PC-3 (cell line): ENCODE measurements at regions not wholly inside any gene's neighbourhood (a gene's known extent, or its start where the extent isn't known, plus 50 kb on each side); places are given as distances from the start of the nearest gene placed in this dataset.

Experiments
- ATAC-seq: fragments of 200-7000 bp; cut with Tn5 transposase; 2 replicates; pipeline ENCODE4 v1.9.1; 2020; ENCODE audit warnings: mild to moderate bottlenecking, moderate library complexity
- BruUV-seq: library from RNA; stranded (reverse); fragments of 400-500 nt; replicated peaks from 2 replicates; lab custom pipeline; 2021; lab: Mats Ljungman, UMichigan
- CTCF ChIA-PET: fragments of 300-600 bp; sonication (Branson Sonifier 250); formaldehyde crosslinking; loops from one replicate; lab custom pipeline; 2022; ENCODE audit warnings: antibody characterized with exemption; lab: Charles Lee
- POLR2A ChIA-PET: fragments of 300-600 bp; sonication (Branson Sonifier 250); formaldehyde crosslinking; loops from one replicate; lab custom pipeline; 2022; ENCODE audit warnings: antibody characterized with exemption; ENCODE audit not compliant: unreplicated experiment; lab: Charles Lee
- DNase-seq: peaks from one replicate; pipeline ENCODE4 v3.0.0-alpha.2; 2015
- H2AFZ ChIP-seq: fragments of 300-600 bp; sonication (generic); 2 replicates; pipeline ENCODE4 v1.6.0; 2016; ENCODE audit warnings: antibody characterized with exemption, low read length
- H3F3A ChIP-seq: fragments of 300-600 bp; sonication (generic); one replicate; pipeline ENCODE4 v1.6.0; 2017; ENCODE audit warnings: antibody characterized with exemption, low read length, control low read depth, mild to moderate bottlenecking; ENCODE audit not compliant: unreplicated experiment
- H3K27ac ChIP-seq: fragments of 300-600 bp; sonication (generic); 2 replicates; pipeline ENCODE4 v1.5.1; 2016; ENCODE audit warnings: mild to moderate bottlenecking, low read length
- H3K27me3 ChIP-seq: fragments of 300-600 bp; sonication (generic); 2 replicates; pipeline ENCODE4 v1.6.1; 2016; ENCODE audit warnings: low read length, mixed read lengths
- H3K36me3 ChIP-seq: fragments of 300-600 bp; sonication (generic); 2 replicates; pipeline ENCODE4 v1.6.1; 2016; ENCODE audit warnings: low read depth, mixed run types, low read length, mixed read lengths
- H3K4me1 ChIP-seq: fragments of 300-600 bp; sonication (generic); 2 replicates; pipeline ENCODE4 v1.5.1; 2016; ENCODE audit warnings: low read length; ENCODE audit not compliant: insufficient read depth
- H3K4me2 ChIP-seq: fragments of 300-600 bp; sonication (generic); 2 replicates; pipeline ENCODE4 v1.6.0; 2016; ENCODE audit warnings: low read length
- H3K4me3 ChIP-seq: fragments of 300-600 bp; sonication (generic); 2 replicates; pipeline ENCODE4 v1.5.1; 2016; ENCODE audit warnings: mild to moderate bottlenecking, low read length, mixed read lengths
- H3K79me2 ChIP-seq: fragments of 300-600 bp; sonication (generic); 2 replicates; pipeline ENCODE4 v1.6.1; 2017; ENCODE audit warnings: low read length, mixed read lengths
- H3K9ac ChIP-seq: fragments of 300-600 bp; sonication (generic); 2 replicates; pipeline ENCODE4 v1.6.0; 2016; ENCODE audit warnings: mild to moderate bottlenecking, low read length
- H3K9me2 ChIP-seq: fragments of 300-600 bp; sonication (generic); replicated peaks from 2 replicates; pipeline ENCODE4 v1.6.1; 2016; ENCODE audit warnings: mixed run types, low read length, mixed read lengths
- H3K9me3 ChIP-seq: fragments of 300-600 bp; sonication (generic); 2 replicates; pipeline ENCODE4 v1.6.1; 2016; ENCODE audit warnings: low read length, mixed read lengths
- H4K20me1 ChIP-seq: fragments of 300-600 bp; sonication (generic); 2 replicates; pipeline ENCODE4 v1.6.1; 2016; ENCODE audit warnings: low read length, mixed read lengths
- CTCF ChIP-seq: fragments of 300-600 bp; sonication (generic); conservative IDR thresholded peaks from 2 replicates; pipeline ENCODE4 v1.5.1; 2017; ENCODE audit warnings: antibody characterized with exemption, low read depth, mild to moderate bottlenecking, low read length
- EZH2 ChIP-seq: fragments of 300-600 bp; sonication (generic); IDR thresholded peaks from one replicate; pipeline ENCODE4 v1.6.1; 2017; ENCODE audit warnings: antibody characterized with exemption, mild to moderate bottlenecking, low read length; ENCODE audit not compliant: unreplicated experiment
- EZH2phosphoT487 ChIP-seq: fragments of 300-600 bp; sonication (generic); IDR thresholded peaks from 2 replicates; pipeline ENCODE4 v1.6.1; 2018; ENCODE audit warnings: mild to moderate bottlenecking, antibody characterized with exemption, low read length, borderline replicate concordance
- intact Hi-C: fragments of 100-400 bp; cut with micrococcal nuclease; formaldehyde crosslinking; loops from 2 replicates; pipeline ENCODE4 v1.9.0; 2023

DNA sequence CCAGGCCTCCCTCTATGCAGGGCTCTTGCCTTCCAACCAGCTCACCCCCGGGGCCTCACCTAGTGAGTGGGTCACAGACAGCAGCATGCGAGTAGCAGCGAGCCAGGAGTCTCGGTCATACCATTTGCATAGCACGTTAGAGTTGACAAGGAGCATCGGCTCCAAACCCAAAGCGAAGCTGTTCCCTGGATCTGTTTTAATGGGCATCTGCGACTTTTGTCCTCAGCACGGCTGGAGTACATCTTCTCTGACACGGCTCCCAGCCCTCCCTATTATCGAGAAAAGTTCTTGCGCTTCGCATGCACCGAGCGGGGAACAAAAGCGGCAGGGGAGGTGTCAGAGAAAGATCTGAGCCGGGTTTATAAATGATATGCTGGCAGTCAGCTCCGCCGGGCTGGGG lies 253.3 kb downstream of the MAF start:
- Histone ChIP-seq H2AFZ (no peak overlapping the region), H3F3A (no peaks in the 10 kb centered on the region), H3K9ac (no peak overlapping the region), H3K4me2 (no peak overlapping the region), H3K27ac (no peak overlapping the region), H4K20me1 (no peaks in the 10 kb centered on the region), H3K4me1 (no peaks in the 10 kb centered on the region), H3K4me3 (no peak overlapping the region), H3K9me3 (no peaks in the 10 kb centered on the region), H3K27me3 (no peaks in the 10 kb centered on the region), H3K36me3 (no peaks in the 10 kb centered on the region), H3K79me2 (no peaks in the 10 kb centered on the region), H3K9me2 (no peaks in the 10 kb centered on the region)
- DNase-seq (no peak), ATAC-seq (no peak)
- BruUV-seq, result no TSS peak
- CTCF ChIA-PET, result no interaction called here
- intact Hi-C loops, result no loop called here
- no peak for TF ChIP-seq CTCF
- no peak for TF ChIP-seq EZH2phosphoT487
- TF ChIP-seq EZH2, result no peak
- POLR2A ChIA-PET, result no interaction called here

- no peaks in the 10 kb centered on the region for H3K27me3 ChIP-seq
- ChIA-PET CTCF (no interaction called here), POLR2A (no interaction called here)
- H3K27ac ChIP-seq, result no peak overlapping the region
- no peak overlapping the region for H3K4me3 ChIP-seq
- H4K20me1 ChIP-seq, result no peaks in the 10 kb centered on the region
- H3F3A ChIP-seq, result no peaks in the 10 kb centered on the region
- no peaks in the 10 kb centered on the region for H3K9me2 ChIP-seq
- H3K9me3 ChIP-seq, result no peaks in the 10 kb centered on the region
- H3K4me2 ChIP-seq, result no peak overlapping the region
- no peaks in the 10 kb centered on the region for H3K36me3 ChIP-seq
- BruUV-seq, result no TSS peak
- TF ChIP-seq EZH2phosphoT487 (no peak), CTCF (no peak), EZH2 (no peak)
- no peak overlapping the region for H3K9ac ChIP-seq
- no peaks in the 10 kb centered on the region for H3K79me2 ChIP-seq
- no peak for DNase-seq
- no peak for ATAC-seq
- no peak overlapping the region for H2AFZ ChIP-seq
- H3K4me1 ChIP-seq, result no peaks in the 10 kb centered on the region
- intact Hi-C loops, result no loop called here
Measured at GRCh38 chr16:79339863-79340262, 260.7 kb downstream of the MAF start.

DNA sequence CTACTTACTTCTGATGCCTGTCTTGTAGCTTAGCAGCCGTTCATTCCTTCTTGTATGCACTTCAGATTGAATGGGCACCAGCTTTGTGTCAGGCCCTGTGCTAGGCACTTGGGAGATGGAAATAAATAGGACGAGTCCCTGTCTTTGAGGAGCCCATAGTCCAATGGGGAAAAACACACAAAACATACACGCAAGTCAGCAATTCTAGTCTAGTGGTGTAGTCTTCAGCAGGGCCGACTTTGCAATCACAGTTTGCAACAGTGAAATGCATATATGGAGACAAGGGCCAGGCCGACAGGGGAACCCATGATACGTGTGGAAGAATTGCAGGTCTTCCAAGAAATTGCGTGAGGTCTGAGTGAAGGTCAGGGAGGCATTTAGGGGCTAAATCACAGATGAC lies 262.6 kb downstream of the MAF start:
- POLR2A ChIA-PET, result no interaction called here
- no peak overlapping the region for H3K27ac ChIP-seq
- intact Hi-C loops, result no loop called here

More for the DNA sequence above, 262.6 kb downstream of the MAF start:
- H2AFZ ChIP-seq, result no peak overlapping the region
- H3K9ac ChIP-seq, result no peak overlapping the region
- no TSS peak for BruUV-seq
- no peaks in the 10 kb centered on the region for H3K36me3 ChIP-seq
- no peaks in the 10 kb centered on the region for H4K20me1 ChIP-seq
- no peaks in the 10 kb centered on the region for H3K79me2 ChIP-seq
- no peaks in the 10 kb centered on the region for H3K27me3 ChIP-seq
- no peak for TF ChIP-seq EZH2
- TF ChIP-seq EZH2phosphoT487, result no peak
- no peak for TF ChIP-seq CTCF
- no peaks in the 10 kb centered on the region for H3K9me3 ChIP-seq
- no peak overlapping the region for H3K4me2 ChIP-seq
- no peak overlapping the region for H3K4me3 ChIP-seq
- no peaks in the 10 kb centered on the region for H3F3A ChIP-seq
- no peaks in the 10 kb centered on the region for H3K4me1 ChIP-seq
- no peak for DNase-seq
- CTCF ChIA-PET, result no interaction called here
- ATAC-seq, result no peak
- H3K9me2 ChIP-seq, result no peaks in the 10 kb centered on the region
